Kidney (tissue), 13 donors: ENCODE measurements at regions not wholly inside any gene's neighbourhood (a gene's known extent, or its start where the extent isn't known, plus 50 kb on each side); places are given as distances from the start of the nearest gene placed in this dataset.

Experiments used
- DNase-seq, 5 donors: peaks; one replicate each; pipeline ENCODE4 v3.0.0-alpha.2; 2013 to 2020
- FAIRE-seq: peaks from 2 replicates; lab custom pipeline; 2012; peaks lifted over from hg19 to GRCh38; lab: Jason Lieb, UNC
- H3K27ac ChIP-seq, 2 donors: one replicate each; pipeline ENCODE4 v1.7.0; 2013; ENCODE audit warnings: low read depth in 2 of 2, low read length in 2 of 2, inconsistent platforms in 1 of 2
- H3K27me3 ChIP-seq: one replicate; pipeline ENCODE4 v1.7.1; 2013; ENCODE audit warnings: low read length, inconsistent platforms; ENCODE audit not compliant: control insufficient read depth, insufficient read depth
- H3K36me3 ChIP-seq, 3 donors: one replicate each; pipeline versions ENCODE4 v1.7.0 to v1.7.1; 2013; ENCODE audit warnings: low read length in 3 of 3, control low read depth in 1 of 3, inconsistent platforms in 1 of 3; ENCODE audit not compliant: insufficient read depth in 3 of 3, control insufficient read depth in 2 of 3
- H3K4me1 ChIP-seq, 3 donors: one replicate each; pipeline versions ENCODE4 v1.7.0 to v1.7.1; 2013; ENCODE audit warnings: low read length in 3 of 3, inconsistent platforms in 1 of 3, low read depth in 1 of 3; ENCODE audit not compliant: control insufficient read depth in 2 of 3, insufficient read depth in 2 of 3
- H3K4me3 ChIP-seq, 3 donors: one replicate each; pipeline versions ENCODE4 v1.7.0 to v1.8.1; 2013; ENCODE audit warnings: low read length in 3 of 3, control low read depth in 1 of 3, inconsistent platforms in 1 of 3
- H3K9ac ChIP-seq, 3 donors: one replicate each; pipeline versions ENCODE4 v1.7.0 to v1.7.1; 2013; ENCODE audit warnings: low read length in 3 of 3, control low read depth in 1 of 3, inconsistent platforms in 1 of 3
- H3K9me3 ChIP-seq, 3 donors: one replicate each; pipeline versions ENCODE4 v1.7.0 to v1.7.1; 2013; ENCODE audit warnings: low read length in 3 of 3, control low read depth in 1 of 3, inconsistent platforms in 1 of 3; ENCODE audit not compliant: control insufficient read depth in 2 of 3, insufficient read depth in 1 of 3
- CTCF ChIP-seq: IDR thresholded peaks from 3 replicates; pipeline ENCODE4 v1.5.1; 2012; ENCODE audit warnings: mild to moderate bottlenecking, moderate library complexity, borderline replicate concordance; ENCODE audit not compliant: insufficient read depth; ENCODE audit errors: extremely low read depth
- intact Hi-C: fragments of 100-400 bp; cut with DNase I; formaldehyde crosslinking; loops from one replicate; pipeline ENCODE4 v1.11.1; 2022
- donor health status: control.
- donor health status: control.
- donor health status: control.
- donor health status: control.
- donor health status: control.
- donor health status: DM: yes; HTN: yes; CAD: no.
- donor health status: Normal renal cell carcinoma (clear cell type).

GRCh38 chr2:8578335-8579244 is 103.3 kb upstream of the ID2 start:
- intact Hi-C loops = no loop called here
- no peak overlapping the region for H3K9ac ChIP-seq
- no peaks in the 10 kb centered on the region for H3K36me3 ChIP-seq
- H3K4me1 ChIP-seq = peaks cover 5 to 31% (median 25%) of the 10 kb centered on the region in 3 donors
- H3K4me3 ChIP-seq = no peak overlapping the region
- H3K27me3 ChIP-seq = no peaks in the 10 kb centered on the region
- TF ChIP-seq CTCF = no peak
- FAIRE-seq = no peak
- H3K27ac ChIP-seq = no peak overlapping the region
- DNase-seq = peak in 2 of 5 donors; percentile 37 to 54
- H3K9me3 ChIP-seq = no peaks in the 10 kb centered on the region

- no peaks in the 10 kb centered on the region for H3K9me3 ChIP-seq
- H3K4me1 ChIP-seq = peaks cover 5 to 27% (median 23%) of the 10 kb centered on the region in 3 donors
- H3K27ac ChIP-seq = no peak overlapping the region
- DNase-seq (peak in 1 of 5 donors; percentile 36), FAIRE-seq (no peak)
- intact Hi-C loops = no loop called here
- TF ChIP-seq CTCF = no peak
- H3K27me3 ChIP-seq = no peaks in the 10 kb centered on the region
- H3K4me3 ChIP-seq = no peak overlapping the region
- no peak overlapping the region for H3K9ac ChIP-seq
- no peaks in the 10 kb centered on the region for H3K36me3 ChIP-seq
These were observed 102.3 kb upstream of the ID2 start for GRCh38 chr2:8579485-8580085.

- no peak overlapping the region for H3K9ac ChIP-seq
- peaks cover 5 to 20% (median 17%) of the 10 kb centered on the region in 3 donors for H3K4me1 ChIP-seq
- H3K9me3 ChIP-seq = no peaks in the 10 kb centered on the region
- H3K4me3 ChIP-seq = no peak overlapping the region
- H3K27ac ChIP-seq = no peak overlapping the region
- DNase-seq (peak in 1 of 5 donors; percentile 50), FAIRE-seq (no peak)
- TF ChIP-seq CTCF = no peak
- intact Hi-C loops = no loop called here
- no peaks in the 10 kb centered on the region for H3K27me3 ChIP-seq
- no peaks in the 10 kb centered on the region for H3K36me3 ChIP-seq
These were observed 101.3 kb upstream of the ID2 start for GRCh38 chr2:8580316-8581233.
